GM19455 (cell line): ENCODE measurements at regions not wholly inside any gene's neighbourhood (a gene's known extent, or its start where the extent isn't known, plus 50 kb on each side); places are given as distances from the start of the nearest gene placed in this dataset.
"Not testable (repeated sequence)": the region's sequence is repeated elsewhere in the genome, so short reads cannot be mapped to it uniquely, and the experiment has no call there.

Experiments
- ATAC-seq: cut with Tn5 transposase; IDR thresholded peaks from one replicate; pipeline ENCODE4 v1.9.1; 2021; ENCODE audit not compliant: unreplicated experiment

DNA sequence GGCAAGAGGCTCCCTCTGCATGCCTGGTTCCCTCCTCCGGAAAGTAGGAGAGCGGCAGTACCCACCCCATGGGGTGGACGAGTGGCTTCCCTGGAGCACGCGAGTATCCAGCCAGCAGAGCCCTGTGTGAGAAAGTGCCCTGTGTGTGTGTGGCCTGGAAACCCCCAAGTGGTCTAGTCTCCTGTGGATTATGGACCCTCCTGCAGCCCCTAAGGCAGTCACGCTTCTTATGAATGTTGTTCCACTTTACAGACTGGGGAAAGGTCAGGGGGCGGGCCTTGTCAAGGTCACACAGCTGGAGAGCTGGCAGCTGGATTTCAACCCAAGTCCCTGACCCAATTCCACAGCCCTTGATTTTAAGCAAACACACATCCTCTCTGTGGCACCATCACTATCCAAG lies 252.5 kb upstream of the SULF2 start:
- ATAC-seq, result not testable (repeated sequence)

DNA sequence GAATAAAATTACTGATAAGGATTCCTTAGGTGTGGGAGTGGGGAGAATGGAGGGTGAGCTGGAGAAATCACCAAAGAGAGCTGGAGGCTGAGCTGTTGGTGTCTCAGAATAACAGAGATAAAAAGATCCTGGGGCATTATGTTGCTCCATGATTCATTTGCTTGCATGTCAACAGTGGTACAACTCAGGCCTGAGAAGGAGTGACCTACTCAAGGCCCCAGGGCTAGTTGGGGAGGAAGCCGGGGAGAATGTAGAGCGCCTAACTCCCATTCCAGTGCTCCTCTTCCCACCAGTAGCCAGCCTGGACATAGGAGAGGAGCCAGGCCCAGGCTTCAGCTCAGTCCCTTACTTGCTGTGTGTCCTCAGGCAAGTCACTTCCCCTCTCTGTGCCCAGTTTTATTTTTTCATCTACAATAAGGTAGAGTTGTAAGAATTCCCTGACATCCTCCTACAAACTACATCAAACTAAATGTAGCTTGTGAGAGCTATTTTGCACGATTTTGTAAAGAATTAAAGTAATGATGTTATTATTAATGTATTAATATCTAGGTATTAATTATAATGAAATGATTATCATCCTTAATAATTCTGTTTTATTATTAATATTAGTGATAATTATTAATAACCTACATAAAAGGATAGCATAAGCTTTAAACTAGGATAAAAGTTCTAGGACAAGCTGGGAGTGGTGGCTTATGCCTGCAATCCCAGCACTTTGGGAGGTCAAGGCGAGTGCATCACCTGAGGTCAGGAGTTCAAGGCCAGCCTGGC lies 250.9 kb upstream of the SULF2 start:
- ATAC-seq, result no peak

DNA sequence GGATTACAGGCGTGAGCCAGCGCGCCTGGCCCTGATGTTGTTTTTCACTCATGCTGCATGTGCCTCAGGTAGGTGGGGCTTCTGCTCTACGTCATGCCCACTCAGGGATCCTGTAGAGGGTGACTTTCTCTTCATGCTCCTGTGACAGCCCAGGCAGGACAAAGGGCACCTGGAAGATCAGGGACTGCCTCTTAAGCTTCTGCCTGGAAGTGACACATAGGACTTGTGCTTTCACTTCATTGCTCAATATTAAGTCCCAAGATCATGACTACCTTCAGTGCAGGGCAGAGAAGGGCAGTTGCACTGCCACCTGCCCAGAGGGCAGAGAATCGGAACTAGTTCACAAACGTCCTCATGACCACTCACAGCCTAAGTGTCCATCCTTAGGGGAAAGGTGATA lies 249.5 kb upstream of the SULF2 start:
- ATAC-seq, result no peak

DNA sequence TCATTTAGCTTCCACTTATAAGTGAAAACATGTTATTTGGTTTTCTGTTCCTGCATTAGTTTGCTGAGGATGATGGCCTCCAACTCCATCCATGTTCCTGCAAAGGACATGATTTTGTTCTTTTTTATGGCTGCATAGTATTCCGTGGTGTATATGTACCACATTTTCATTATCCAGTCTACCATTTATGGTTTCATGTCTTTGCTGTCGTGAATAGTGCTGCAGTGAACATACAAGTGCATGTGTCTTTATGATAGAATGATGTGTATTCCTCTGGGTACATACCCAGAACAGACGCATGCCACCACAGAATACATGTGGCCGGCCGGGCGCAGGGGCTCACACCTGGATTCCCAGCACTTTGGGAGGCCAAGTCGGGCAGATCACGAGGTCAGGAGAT lies 247.7 kb upstream of the SULF2 start:
- not testable (repeated sequence) for ATAC-seq

DNA sequence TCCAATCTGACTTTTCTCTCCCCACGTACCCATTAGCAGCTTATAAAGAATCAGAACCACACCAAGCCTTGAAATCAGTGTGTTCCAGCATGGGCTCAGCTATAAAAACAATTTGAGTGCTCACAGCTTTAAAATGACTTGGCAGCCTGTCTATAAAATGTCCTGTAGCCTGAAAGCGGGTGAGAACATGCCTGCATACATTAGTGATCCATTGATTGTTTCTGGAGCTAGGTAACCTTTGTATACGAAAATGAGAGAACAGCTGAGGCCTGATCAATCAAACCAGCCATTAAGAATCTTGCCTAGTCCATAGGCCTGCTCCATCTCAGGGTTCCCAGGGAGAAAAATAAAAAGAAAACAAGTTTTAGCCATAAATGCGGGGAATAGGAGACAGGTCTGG lies 245.8 kb upstream of the SULF2 start:
- ATAC-seq, result no peak

DNA sequence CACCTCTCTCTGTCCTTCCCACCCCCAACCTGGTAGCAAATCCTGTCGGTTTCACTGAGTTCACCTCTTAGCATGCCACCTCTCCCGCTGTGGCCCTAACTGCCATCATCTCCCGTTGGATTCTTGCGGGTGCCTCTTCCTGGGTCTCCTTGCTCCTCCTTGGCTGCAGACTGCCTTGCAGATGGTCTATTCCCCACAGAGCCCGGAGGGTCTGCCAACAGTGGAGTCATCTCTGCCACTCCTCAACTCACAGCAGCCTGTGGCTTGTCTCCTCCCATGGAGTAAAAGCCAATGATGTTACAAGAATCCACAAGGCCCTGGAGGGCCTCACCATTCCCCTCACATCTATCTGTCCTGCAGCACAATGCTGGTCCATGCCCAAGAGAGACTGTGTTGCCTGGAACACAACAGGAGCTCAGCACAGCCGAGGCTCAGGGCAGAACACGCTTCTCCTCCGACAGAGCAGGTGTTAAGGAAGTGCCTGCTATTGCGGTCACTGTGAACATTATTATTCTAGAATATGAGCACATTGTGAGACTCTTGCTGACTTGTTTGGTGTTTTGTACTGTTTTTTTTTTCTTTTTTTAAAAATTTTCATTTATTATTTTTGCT lies 241.8 kb upstream of the SULF2 start:
- ATAC-seq, result no peak

DNA sequence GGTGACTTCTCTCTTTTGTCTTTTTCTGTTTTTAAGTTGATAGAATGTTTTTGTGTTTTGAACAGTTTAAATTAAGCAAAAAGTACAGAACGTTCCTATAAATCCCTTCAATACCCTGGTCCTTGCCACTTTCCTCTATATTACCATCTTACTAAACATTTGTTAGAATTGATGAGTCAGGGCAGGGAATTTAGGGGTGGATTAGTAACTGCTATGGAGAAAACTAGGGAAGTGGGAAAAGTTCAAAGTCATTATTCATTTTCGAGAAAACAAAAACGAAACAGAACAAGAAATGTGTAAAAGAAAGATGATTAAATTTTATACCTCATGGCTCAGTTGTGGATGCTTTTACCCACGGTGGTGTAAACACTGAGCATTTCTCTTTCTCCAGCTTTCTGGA lies 240.4 kb upstream of the SULF2 start:
- no peak for ATAC-seq

DNA sequence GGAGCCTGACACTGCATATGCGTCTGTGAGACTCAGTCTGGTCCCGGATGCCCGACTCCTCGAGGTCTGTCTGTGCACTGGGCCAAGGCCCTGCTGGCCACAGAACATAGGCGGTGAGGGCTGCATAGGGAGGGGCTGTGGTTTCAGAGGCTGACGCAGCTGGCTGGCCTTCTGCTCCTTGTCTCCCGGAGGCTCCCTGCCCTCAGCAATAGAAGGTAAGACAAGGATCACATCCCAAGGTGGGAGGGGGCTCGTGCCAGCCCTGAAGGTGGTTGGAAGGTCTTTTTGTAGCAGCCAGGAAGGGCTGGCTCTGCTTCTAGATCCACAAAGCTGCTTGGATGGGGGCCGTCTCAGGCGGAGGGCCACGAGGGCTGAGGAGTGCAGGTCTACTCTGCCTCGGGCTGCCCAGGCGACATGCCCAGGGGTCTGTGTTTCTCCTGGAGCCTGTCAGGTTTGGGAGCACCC lies 239.8 kb upstream of the SULF2 start:
- ATAC-seq, result no peak

DNA sequence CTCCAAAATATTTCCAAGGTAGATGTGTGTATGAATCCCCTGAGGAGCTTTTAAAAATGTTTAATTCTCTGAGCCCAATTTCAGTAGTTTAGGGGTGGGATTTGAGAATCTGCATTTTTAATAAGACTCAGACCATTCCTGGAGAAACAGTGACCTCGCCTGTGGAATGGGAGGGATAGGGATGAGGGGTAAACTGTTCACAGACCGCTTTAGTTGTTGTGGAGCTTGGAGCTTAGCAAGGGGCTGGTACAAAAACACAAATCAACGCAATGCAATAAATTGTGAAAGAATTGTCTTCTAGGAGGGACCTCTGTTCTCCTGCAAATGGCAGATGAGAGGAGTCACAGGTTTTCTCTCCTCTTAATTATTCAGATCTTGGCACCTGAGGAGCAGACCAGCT lies 239.3 kb upstream of the SULF2 start:
- ATAC-seq, result no peak

DNA sequence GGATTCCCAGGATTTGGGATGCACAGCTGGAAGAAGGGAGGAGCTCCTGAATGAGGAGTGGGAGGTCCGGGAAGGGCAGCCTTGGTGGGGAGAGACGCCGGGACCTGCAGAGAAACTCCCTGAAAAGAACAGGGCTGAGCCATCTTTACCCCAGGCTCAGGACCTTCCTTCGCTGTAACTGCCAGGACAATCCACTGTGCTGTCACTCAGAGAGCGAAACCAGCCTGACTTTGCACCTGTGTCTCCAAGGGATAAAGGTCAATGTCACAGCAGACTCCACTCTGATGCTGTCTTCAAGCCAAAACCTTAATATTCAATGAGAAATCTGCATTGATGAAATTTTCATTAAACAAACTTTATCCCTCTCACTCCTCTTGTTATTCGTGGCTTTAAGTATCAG lies 235.4 kb upstream of the SULF2 start:
- not testable (repeated sequence) for ATAC-seq

DNA sequence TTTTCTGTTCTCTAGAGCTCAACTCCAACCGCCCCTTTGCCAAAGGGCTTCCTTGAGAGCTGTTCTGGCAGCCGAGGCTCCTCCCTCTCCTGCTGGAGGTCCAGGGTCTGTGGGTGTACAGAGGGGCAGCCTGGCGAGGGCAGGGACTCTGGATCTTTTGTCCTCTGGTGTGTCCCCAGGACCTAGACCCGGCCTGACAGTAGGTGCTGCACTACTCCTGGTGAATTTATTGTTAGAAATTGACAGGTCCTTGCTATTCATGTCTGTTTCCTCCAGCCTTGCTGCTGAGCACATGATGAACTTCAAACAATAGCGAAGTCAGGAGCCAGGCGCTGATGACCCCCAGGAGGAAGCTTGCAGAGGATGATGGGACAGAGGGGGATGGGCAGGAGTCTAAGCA lies 234.7 kb upstream of the SULF2 start:
- no peak for ATAC-seq

DNA sequence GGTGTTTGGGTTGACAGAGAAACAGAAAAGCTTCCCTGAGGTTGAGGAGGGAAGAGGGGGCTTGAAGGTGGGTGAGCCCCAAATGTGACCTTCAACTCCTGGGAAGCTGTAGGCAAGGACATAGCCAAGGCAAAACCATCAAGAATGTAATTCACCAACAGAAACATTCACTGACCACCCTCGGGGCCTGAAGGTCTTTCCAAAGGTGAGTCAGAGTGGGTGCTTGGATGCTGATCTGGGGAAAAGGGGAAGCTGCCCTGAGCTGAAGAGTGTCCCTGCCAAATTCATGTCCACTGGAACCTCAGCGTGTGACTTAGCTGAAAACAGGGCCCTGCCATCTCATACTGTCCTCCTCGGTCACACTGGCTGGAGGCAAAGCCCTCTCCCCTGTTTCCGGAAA lies 234.2 kb upstream of the SULF2 start:
- ATAC-seq, result no peak

DNA sequence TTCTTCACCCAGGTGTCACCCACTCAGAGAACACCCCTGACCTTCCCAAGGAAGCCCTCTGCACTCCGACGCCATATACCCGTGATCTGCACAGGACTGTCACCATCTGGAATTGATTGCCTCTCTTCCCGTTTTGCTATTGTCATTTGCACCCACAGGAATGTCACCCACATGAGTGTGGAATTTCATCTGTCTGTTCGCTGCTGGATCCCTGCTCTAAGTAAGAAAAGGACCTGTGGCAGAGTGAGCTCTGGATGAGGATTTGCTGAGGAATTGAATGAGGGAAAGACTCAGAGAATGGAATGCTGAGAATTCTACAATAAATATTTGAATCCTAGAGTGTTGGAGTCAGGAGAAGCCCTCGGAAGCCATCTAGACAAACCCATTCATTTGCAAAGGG lies 233.6 kb upstream of the SULF2 start:
- ATAC-seq, result not testable (repeated sequence)

DNA sequence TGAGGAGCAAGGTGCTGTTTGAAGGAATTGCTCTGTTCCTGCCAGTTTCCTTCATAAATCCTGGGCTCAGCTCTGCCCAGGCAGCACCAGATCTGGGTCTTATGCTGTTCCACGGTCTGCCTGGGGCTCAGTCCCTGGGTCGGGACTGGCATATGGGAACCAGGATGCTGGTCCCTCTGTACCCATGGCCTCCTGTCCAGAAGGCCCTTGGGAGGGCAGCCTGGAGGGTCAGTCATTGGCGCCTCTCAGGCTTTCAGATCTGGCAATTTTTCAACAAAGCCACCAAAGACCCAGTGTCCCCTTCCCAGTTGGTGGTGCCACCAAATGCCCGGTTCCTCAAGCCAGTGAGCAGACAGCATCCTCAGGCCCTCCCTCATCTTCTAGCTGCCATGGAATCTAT lies 232.7 kb upstream of the SULF2 start:
- no peak for ATAC-seq

DNA sequence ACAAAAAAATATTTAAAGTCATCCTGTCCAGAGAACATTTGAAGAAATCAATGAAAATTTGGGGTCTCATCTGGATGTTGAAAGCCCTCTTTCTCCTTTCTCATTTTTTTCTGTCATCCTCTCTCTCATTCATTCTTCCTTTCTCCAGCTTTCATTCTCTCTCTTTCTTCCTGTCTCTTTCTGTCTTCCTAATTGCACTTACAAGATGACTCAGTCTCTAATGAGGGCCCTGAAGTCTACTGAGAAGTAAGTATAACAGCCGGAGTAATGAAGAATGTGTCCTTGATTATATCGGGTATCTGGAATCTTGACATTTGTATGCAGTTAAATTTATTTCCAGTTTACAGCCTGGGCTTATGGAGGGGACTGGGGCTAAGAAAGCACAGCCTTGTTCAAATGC lies 232.2 kb upstream of the SULF2 start:
- no peak for ATAC-seq

DNA sequence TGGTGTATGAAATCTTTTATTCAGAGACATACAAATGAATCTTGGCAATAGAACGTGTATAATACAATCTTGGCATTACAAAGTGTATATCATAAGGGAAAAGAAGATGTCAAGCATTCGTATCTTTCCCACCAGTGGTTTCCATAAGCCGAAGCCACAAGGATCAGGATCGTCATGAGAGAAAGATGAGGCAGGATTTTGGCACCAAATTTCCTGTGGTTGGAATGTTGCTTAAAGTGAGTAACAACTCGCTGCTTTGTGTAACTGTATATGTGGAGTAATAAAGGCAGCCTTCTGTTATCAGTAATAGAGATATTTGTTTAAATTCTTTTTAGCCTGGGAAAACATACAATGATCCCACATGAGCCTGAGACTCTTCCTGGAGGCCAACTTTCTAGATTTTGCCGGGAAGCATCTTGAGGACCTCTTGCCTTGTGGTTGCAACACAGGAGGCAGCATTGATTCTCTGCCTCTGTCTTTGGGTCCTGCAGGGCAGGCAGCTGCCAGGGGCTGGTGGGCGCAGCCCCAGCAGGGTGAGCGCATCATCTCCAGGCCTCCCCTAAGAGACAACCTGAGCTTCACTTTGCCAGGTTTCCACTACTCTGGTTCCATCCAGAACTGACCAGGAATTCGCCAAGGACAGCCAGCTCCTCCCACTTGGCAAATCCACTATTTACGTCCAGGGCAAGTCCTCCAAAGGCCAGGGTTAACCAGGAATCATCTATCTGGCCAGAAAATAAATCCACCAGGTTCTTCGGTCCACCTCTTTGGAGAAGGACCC lies 230.9 kb upstream of the SULF2 start:
- ATAC-seq, result no peak

DNA sequence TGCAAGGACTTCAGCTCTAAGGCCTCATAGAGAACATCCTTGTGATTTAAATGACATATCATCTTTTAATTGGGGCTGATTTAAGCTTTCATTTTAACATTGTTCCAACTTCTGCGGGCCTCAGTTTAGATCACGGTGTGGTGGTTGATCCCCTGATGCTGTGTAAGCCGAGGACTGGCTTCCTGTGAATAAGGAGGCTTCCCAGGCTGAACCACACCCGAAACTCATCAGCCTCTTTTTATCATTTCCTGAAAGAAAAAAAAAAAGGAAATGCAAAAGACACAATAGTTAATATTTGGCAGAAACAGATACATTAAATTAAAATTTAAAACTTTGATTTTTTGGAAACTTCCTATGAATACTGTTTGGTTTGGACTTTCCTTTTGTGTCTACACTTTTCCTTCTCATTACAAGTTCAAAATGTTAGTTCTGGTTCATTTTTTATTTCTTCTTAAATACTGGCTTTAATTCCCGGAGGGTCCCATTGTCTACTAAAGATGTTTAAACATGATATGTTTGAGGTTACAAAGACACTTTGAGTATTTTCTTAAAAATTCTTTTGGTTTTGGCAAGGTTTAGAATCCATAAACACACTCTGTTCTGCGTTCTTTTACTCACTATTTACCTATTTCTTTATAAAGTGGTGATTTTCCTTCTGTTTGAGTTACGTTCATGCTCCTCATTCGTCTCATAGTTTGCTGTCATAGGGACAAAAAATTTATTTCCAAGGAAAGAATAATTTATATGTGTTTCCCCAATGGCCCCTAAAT lies 230.0 kb upstream of the SULF2 start:
- no peak for ATAC-seq

DNA sequence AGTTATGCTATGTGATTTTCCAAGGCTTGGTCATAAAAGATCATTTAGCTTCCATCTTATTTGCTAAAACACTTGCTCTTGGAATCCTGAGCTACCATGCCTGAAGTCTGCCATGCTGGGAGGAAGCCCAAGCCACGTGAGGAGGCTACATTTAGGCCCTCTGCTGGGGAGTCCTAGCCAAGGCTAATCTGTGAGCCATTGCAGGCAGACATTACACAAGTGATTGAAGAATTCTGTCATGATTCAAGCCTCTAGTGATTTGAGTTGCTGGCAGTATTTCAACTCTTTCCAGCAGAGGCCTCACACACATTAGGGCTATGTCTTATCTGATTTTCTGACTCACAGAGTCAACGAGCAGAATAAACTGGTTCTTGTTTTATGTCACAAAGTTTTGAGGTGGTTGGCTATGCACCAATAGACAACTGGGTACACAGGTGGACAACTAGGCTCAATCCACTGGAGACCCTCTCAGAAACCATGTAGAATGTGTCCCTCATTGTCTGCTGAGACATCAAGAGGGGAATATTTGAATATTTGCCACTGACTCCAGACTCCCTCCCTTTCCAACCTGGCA lies 227.2 kb upstream of the SULF2 start:
- no peak for ATAC-seq

DNA sequence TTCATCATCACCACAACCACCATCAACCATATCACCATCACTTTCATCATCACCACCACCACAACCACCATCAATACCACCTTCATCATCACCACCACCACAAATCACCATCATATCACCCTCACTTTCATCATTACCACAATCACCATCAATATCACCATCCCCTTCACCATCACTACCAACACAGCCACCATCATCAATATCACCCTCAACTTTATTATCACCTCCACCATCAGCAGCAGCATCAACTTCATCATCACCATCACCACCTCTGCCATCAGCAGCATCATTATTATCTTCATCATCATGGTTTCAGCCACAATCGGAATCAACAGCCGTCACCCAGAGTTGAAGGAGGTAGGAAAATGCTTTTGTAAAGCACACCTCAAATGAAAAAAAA lies 225.7 kb upstream of the SULF2 start:
- ATAC-seq, result no peak

DNA sequence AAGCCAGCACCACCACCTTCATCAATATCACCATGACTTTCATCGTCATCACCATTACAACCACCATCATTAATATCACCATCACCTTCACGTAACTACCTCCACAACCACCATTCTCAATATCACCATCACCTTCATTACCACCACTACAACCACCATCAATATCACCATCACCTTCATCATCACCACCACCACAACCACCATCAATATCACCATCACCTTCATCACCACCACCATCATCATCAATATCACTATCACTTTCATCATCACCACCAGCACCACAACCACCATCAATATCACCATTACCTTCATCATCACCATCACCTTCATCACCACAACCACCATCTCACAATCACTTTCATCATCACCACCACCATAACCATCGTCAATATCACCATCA lies 225.3 kb upstream of the SULF2 start:
- ATAC-seq, result no peak
